ENCODE measurements at regions not wholly inside any gene's neighbourhood (a gene's known extent, or its start where the extent isn't known, plus 50 kb on each side); places are given as distances from the start of the nearest gene placed in this dataset.
A peak's percentile ranks its signal among the peaks of the same experiment; 100 is the strongest.

DNA sequence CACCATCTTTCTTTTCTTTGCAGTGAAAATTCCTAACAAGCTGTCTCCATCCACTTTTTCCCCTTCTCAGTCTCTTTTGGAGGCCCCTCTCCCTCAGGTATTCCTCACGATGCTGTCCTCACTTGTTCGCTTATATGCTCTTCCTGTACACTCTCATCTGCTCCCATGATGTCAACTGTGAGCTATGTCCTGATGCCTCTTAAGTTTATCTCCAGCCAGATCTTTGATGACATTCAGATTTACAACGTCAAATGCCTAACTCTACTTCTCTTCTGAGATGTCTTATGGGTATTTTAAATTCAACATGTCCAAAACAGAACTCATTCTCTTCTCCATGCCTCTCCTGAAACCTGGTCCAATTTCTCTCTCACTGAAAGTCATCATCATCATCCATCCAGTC lies 55.1 kb upstream of the SERTAD2 start:
- no peak overlapping the region for H3K27ac ChIP-seq (ENCODE audit: extremely low read depth, low read depth, low read length)
- H3K9me3 ChIP-seq (ENCODE audit: control insufficient read depth, insufficient read depth, low read depth, low read length) = no peaks in the 10 kb centered on the region
- H3K4me3 ChIP-seq (ENCODE audit: low read depth, low read length) = no peak overlapping the region
- TF ChIP-seq ZNF174 (tag by site-specific recombination; IDR thresholded peaks at IDR 0.05) (no peak), ZNF169 (tag by site-specific recombination; IDR thresholded peaks at IDR 0.05) (no peak), OSR2 (tag by site-specific recombination; IDR thresholded peaks at IDR 0.05) (no peak), KLF16 (tag by site-specific recombination; IDR thresholded peaks at IDR 0.05) (no peak), ZNF366 (tag by site-specific recombination; conservative IDR thresholded peaks at IDR 0.05) (no peak), ZNF121 (tag by site-specific recombination; IDR thresholded peaks at IDR 0.05) (no peak), REST (tag by site-specific recombination; IDR thresholded peaks at IDR 0.05) (no peak), ZXDB (tag by site-specific recombination; IDR thresholded peaks at IDR 0.05) (no peak), ZNF221 (tag by site-specific recombination; IDR thresholded peaks at IDR 0.05; ENCODE audit: borderline replicate concordance) (no peak), ZBTB21 (tag by site-specific recombination; IDR thresholded peaks at IDR 0.05) (no peak), TSHZ1 (tag by site-specific recombination; IDR thresholded peaks at IDR 0.05; ENCODE audit: borderline replicate concordance) (no peak), ZNF624 (tag by site-specific recombination; IDR thresholded peaks at IDR 0.05) (no peak), ZNF521 (tag by site-specific recombination; IDR thresholded peaks at IDR 0.05) (no peak), ZBTB7A (tag by site-specific recombination; IDR thresholded peaks at IDR 0.05; ENCODE audit: low read depth) (no peak), ZNF391 (tag by site-specific recombination; IDR thresholded peaks at IDR 0.05; ENCODE audit: borderline replicate concordance, low read depth) (no peak), KLF7 (tag by site-specific recombination; IDR thresholded peaks at IDR 0.05; ENCODE audit: borderline replicate concordance) (no peak)
- H3K4me1 ChIP-seq (ENCODE audit: control insufficient read depth, insufficient read depth, low read length) = 0 out of 2 replicates have a peak, but pooled peaks cover 3% of the 10 kb centered on the region
- no peaks in the 10 kb centered on the region for H3K36me3 ChIP-seq (ENCODE audit: control insufficient read depth in 2 of 2, insufficient read depth in 1 of 2, low read length in 2 of 2)
- ChIA-PET POLR2A (no interaction called here), CTCF (interaction anchor here (1.3 to 1.4 kb wide), 2 partner anchors 11 to 13 kb away, joined by 3 read pairs; no protein-coding TSS in a partner anchor)

- Histone ChIP-seq H3K36me3 (ENCODE audit: control insufficient read depth in 2 of 2, insufficient read depth in 1 of 2, low read length in 2 of 2) (no peaks in the 10 kb centered on the region), H3K27ac (ENCODE audit: extremely low read depth, low read depth, low read length) (no peak overlapping the region), H3K4me3 (ENCODE audit: low read depth, low read length) (no peak overlapping the region), H3K9me3 (ENCODE audit: control insufficient read depth, insufficient read depth, low read depth, low read length) (no peaks in the 10 kb centered on the region), H3K4me1 (ENCODE audit: control insufficient read depth, insufficient read depth, low read length) (no peaks in the 10 kb centered on the region)
- CTCF ChIA-PET = interaction anchor here (0.7 to 1.0 kb wide), 3 partner anchors 16 to 66 kb away, joined by 4 to 5 read pairs (median 4); no protein-coding TSS in a partner anchor
- POLR2A ChIA-PET = no interaction called here
- peak; percentile 44; the same call in 1 of the 2 replicates for TF ChIP-seq ZBTB17 (tag by site-specific recombination; IDR thresholded peaks at IDR 0.05)
- TF ChIP-seq ZNF747 (tag by site-specific recombination; IDR thresholded peaks at IDR 0.05) = no peak
Observed at GRCh38 chr2:64711252-64711800, 57.6 kb upstream of the SERTAD2 start.

Measured in HEK293 (cell line).